ENCODE measurements at regions not wholly inside any gene's neighbourhood (a gene's known extent, or its start where the extent isn't known, plus 50 kb on each side); places are given as distances from the start of the nearest gene placed in this dataset.
A peak's percentile ranks its signal among the peaks of the same experiment; 100 is the strongest.

- H3K18ac ChIP-seq (ENCODE audit: low read length) = no peak overlapping the region
- no peak for DNase-seq
- no peaks in the 10 kb centered on the region for H3K4me1 ChIP-seq (ENCODE audit: control insufficient read depth, low read depth, low read length)
- H3K36me3 ChIP-seq (ENCODE audit: control insufficient read depth, insufficient read depth, low read length) = no peaks in the 10 kb centered on the region
- H3K4me3 ChIP-seq (ENCODE audit: low read length) = no peak overlapping the region
- no peaks in the 10 kb centered on the region for H3K79me1 ChIP-seq (ENCODE audit: low read length)
- no peaks in the 10 kb centered on the region for H3K79me2 ChIP-seq (ENCODE audit: control insufficient read depth, insufficient read depth, low read length)
- no peak overlapping the region for H2AK5ac ChIP-seq (ENCODE audit: low read length)
- H3K4ac ChIP-seq (ENCODE audit: low read depth, low read length) = no peak overlapping the region
- no peak overlapping the region for H3K27ac ChIP-seq (ENCODE audit: low read depth, low read length)
- H3K23ac ChIP-seq (ENCODE audit: low read length) = no peak overlapping the region
- no peak overlapping the region for H3K56ac ChIP-seq (ENCODE audit: low read length)
- H2BK5ac ChIP-seq (ENCODE audit: low read length) = no peak overlapping the region
- H4K5ac ChIP-seq (ENCODE audit: low read length) = no peak overlapping the region
- H3K9ac ChIP-seq (ENCODE audit: low read length) = no peak overlapping the region
- H3K4me2 ChIP-seq (ENCODE audit: low read length) = no peak overlapping the region
- H3K27me3 ChIP-seq (ENCODE audit: insufficient read depth, low read length, poor library complexity) = no peaks in the 10 kb centered on the region
- H2BK120ac ChIP-seq (ENCODE audit: low read depth, low read length) = no peak overlapping the region
- no peak overlapping the region for H2BK15ac ChIP-seq (replicated peaks; ENCODE audit: low read depth)
- WGBS (ENCODE audit: extremely low coverage, insufficient coverage, low lambda C conversion rate) = no CpG with 5 or more reads among the region's 6 CpGs
- no peak overlapping the region for H4K8ac ChIP-seq (ENCODE audit: low read depth, low read length)
Observed at GRCh38 chr1:189522441-189522840, 955.2 kb downstream of the BRINP3 start.

- no peak overlapping the region for H2BK5ac ChIP-seq (ENCODE audit: low read length)
- no peak overlapping the region for H4K8ac ChIP-seq (ENCODE audit: low read depth, low read length)
- no CpG with 5 or more reads among the region's 1 CpG for WGBS (ENCODE audit: extremely low coverage, insufficient coverage, low lambda C conversion rate)
- H3K9ac ChIP-seq (ENCODE audit: low read length) = no peak overlapping the region
- no peaks in the 10 kb centered on the region for H3K79me2 ChIP-seq (ENCODE audit: control insufficient read depth, insufficient read depth, low read length)
- no peak overlapping the region for H2BK120ac ChIP-seq (ENCODE audit: low read depth, low read length)
- no peak overlapping the region for H3K4me3 ChIP-seq (ENCODE audit: low read length)
- H3K27ac ChIP-seq (ENCODE audit: low read depth, low read length) = no peak overlapping the region
- H2AK5ac ChIP-seq (ENCODE audit: low read length) = no peak overlapping the region
- H3K79me1 ChIP-seq (ENCODE audit: low read length) = no peaks in the 10 kb centered on the region
- H3K36me3 ChIP-seq (ENCODE audit: control insufficient read depth, insufficient read depth, low read length) = no peaks in the 10 kb centered on the region
- no peak for DNase-seq
- no peak overlapping the region for H3K56ac ChIP-seq (ENCODE audit: low read length)
- H3K4me1 ChIP-seq (ENCODE audit: control insufficient read depth, low read depth, low read length) = no peaks in the 10 kb centered on the region
- no peak overlapping the region for H3K23ac ChIP-seq (ENCODE audit: low read length)
- H3K4me2 ChIP-seq (ENCODE audit: low read length) = no peak overlapping the region
- H3K4ac ChIP-seq (ENCODE audit: low read depth, low read length) = no peak overlapping the region
- H3K18ac ChIP-seq (ENCODE audit: low read length) = no peak overlapping the region
- no peaks in the 10 kb centered on the region for H3K27me3 ChIP-seq (ENCODE audit: insufficient read depth, low read length, poor library complexity)
- H2BK15ac ChIP-seq (replicated peaks; ENCODE audit: low read depth) = no peak overlapping the region
- H4K5ac ChIP-seq (ENCODE audit: low read length) = no peak overlapping the region
Observed at GRCh38 chr1:189524501-189524900, 953.2 kb downstream of the BRINP3 start.

- Histone ChIP-seq H4K5ac (ENCODE audit: low read length) (no peak overlapping the region), H3K27ac (ENCODE audit: low read depth, low read length) (no peak overlapping the region), H3K23ac (ENCODE audit: low read length) (no peak overlapping the region), H2BK120ac (ENCODE audit: low read depth, low read length) (no peak overlapping the region), H3K4ac (ENCODE audit: low read depth, low read length) (no peak overlapping the region), H4K8ac (ENCODE audit: low read depth, low read length) (no peak overlapping the region), H3K9ac (ENCODE audit: low read length) (no peak overlapping the region), H3K18ac (ENCODE audit: low read length) (no peak overlapping the region), H2AK5ac (ENCODE audit: low read length) (no peak overlapping the region), H3K4me2 (ENCODE audit: low read length) (no peak overlapping the region), H3K56ac (ENCODE audit: low read length) (no peak overlapping the region), H3K36me3 (ENCODE audit: control insufficient read depth, insufficient read depth, low read length) (no peaks in the 10 kb centered on the region), H3K4me1 (ENCODE audit: control insufficient read depth, low read depth, low read length) (no peaks in the 10 kb centered on the region), H2BK5ac (ENCODE audit: low read length) (no peak overlapping the region), H3K27me3 (ENCODE audit: insufficient read depth, low read length, poor library complexity) (no peaks in the 10 kb centered on the region), H3K4me3 (ENCODE audit: low read length) (no peak overlapping the region), H2BK15ac (replicated peaks; ENCODE audit: low read depth) (no peak overlapping the region), H3K79me2 (ENCODE audit: control insufficient read depth, insufficient read depth, low read length) (no peaks in the 10 kb centered on the region), H3K79me1 (ENCODE audit: low read length) (no peaks in the 10 kb centered on the region)
- DNase-seq = no peak
- whole genome bisulfite sequencing (ENCODE audit: extremely low coverage, insufficient coverage, low lambda C conversion rate) = no CpG with 5 or more reads among the region's 5 CpGs
Observed at GRCh38 chr1:189530162-189530561, 947.5 kb downstream of the BRINP3 start.

GRCh38 chr1:189538271-189538670, 939.4 kb downstream of the BRINP3 start:
- no peaks in the 10 kb centered on the region for H3K27me3 ChIP-seq (ENCODE audit: insufficient read depth, low read length, poor library complexity)
- peak; percentile 20 for DNase-seq
- no peaks in the 10 kb centered on the region for H3K36me3 ChIP-seq (ENCODE audit: control insufficient read depth, insufficient read depth, low read length)
- no peak overlapping the region for H2BK120ac ChIP-seq (ENCODE audit: low read depth, low read length)
- no peak overlapping the region for H2BK5ac ChIP-seq (ENCODE audit: low read length)
- H3K4me3 ChIP-seq (ENCODE audit: low read length) = no peak overlapping the region
- no peak overlapping the region for H2BK15ac ChIP-seq (replicated peaks; ENCODE audit: low read depth)
- H3K4me1 ChIP-seq (ENCODE audit: control insufficient read depth, low read depth, low read length) = no peaks in the 10 kb centered on the region
- H2AK5ac ChIP-seq (ENCODE audit: low read length) = no peak overlapping the region
- H3K27ac ChIP-seq (ENCODE audit: low read depth, low read length) = no peak overlapping the region
- no peaks in the 10 kb centered on the region for H3K79me1 ChIP-seq (ENCODE audit: low read length)
- no peak overlapping the region for H3K23ac ChIP-seq (ENCODE audit: low read length)
- H4K8ac ChIP-seq (ENCODE audit: low read depth, low read length) = no peak overlapping the region
- H3K4ac ChIP-seq (ENCODE audit: low read depth, low read length) = no peak overlapping the region
- H3K79me2 ChIP-seq (ENCODE audit: control insufficient read depth, insufficient read depth, low read length) = no peaks in the 10 kb centered on the region
- H3K56ac ChIP-seq (ENCODE audit: low read length) = no peak overlapping the region
- no peak overlapping the region for H4K5ac ChIP-seq (ENCODE audit: low read length)
- no peak overlapping the region for H3K4me2 ChIP-seq (ENCODE audit: low read length)
- no CpG with 5 or more reads among the region's 2 CpGs for WGBS (ENCODE audit: extremely low coverage, insufficient coverage, low lambda C conversion rate)
- no peak overlapping the region for H3K9ac ChIP-seq (ENCODE audit: low read length)
- H3K18ac ChIP-seq (ENCODE audit: low read length) = no peak overlapping the region

GRCh38 chr1:189550498-189550897, 927.2 kb downstream of the BRINP3 start:
- H2AK5ac ChIP-seq (ENCODE audit: low read length) = no peak overlapping the region
- H3K56ac ChIP-seq (ENCODE audit: low read length) = no peak overlapping the region
- no peaks in the 10 kb centered on the region for H3K79me1 ChIP-seq (ENCODE audit: low read length)
- no peak overlapping the region for H3K9ac ChIP-seq (ENCODE audit: low read length)
- H2BK120ac ChIP-seq (ENCODE audit: low read depth, low read length) = no peak overlapping the region
- H3K79me2 ChIP-seq (ENCODE audit: control insufficient read depth, insufficient read depth, low read length) = no peaks in the 10 kb centered on the region
- H3K18ac ChIP-seq (ENCODE audit: low read length) = no peak overlapping the region
- H2BK15ac ChIP-seq (replicated peaks; ENCODE audit: low read depth) = no peak overlapping the region
- H3K27ac ChIP-seq (ENCODE audit: low read depth, low read length) = no peak overlapping the region
- H4K5ac ChIP-seq (ENCODE audit: low read length) = no peak overlapping the region
- no peaks in the 10 kb centered on the region for H3K36me3 ChIP-seq (ENCODE audit: control insufficient read depth, insufficient read depth, low read length)
- H2BK5ac ChIP-seq (ENCODE audit: low read length) = no peak overlapping the region
- no peak overlapping the region for H3K4ac ChIP-seq (ENCODE audit: low read depth, low read length)
- H3K27me3 ChIP-seq (ENCODE audit: insufficient read depth, low read length, poor library complexity) = no peaks in the 10 kb centered on the region
- H3K4me2 ChIP-seq (ENCODE audit: low read length) = no peak overlapping the region
- H3K23ac ChIP-seq (ENCODE audit: low read length) = no peak overlapping the region
- no peak overlapping the region for H4K8ac ChIP-seq (ENCODE audit: low read depth, low read length)
- H3K4me3 ChIP-seq (ENCODE audit: low read length) = no peak overlapping the region
- DNase-seq = no peak
- H3K4me1 ChIP-seq (ENCODE audit: control insufficient read depth, low read depth, low read length) = no peaks in the 10 kb centered on the region

- H3K4me2 ChIP-seq (ENCODE audit: low read length) = no peak overlapping the region
- no peak overlapping the region for H2BK120ac ChIP-seq (ENCODE audit: low read depth, low read length)
- no peak overlapping the region for H4K5ac ChIP-seq (ENCODE audit: low read length)
- H3K56ac ChIP-seq (ENCODE audit: low read length) = no peak overlapping the region
- no peak for DNase-seq
- no peak overlapping the region for H3K9ac ChIP-seq (ENCODE audit: low read length)
- no peaks in the 10 kb centered on the region for H3K27me3 ChIP-seq (ENCODE audit: insufficient read depth, low read length, poor library complexity)
- H3K4me3 ChIP-seq (ENCODE audit: low read length) = no peak overlapping the region
- no peak overlapping the region for H3K4ac ChIP-seq (ENCODE audit: low read depth, low read length)
- WGBS (ENCODE audit: extremely low coverage, insufficient coverage, low lambda C conversion rate) = no CpG with 5 or more reads among the region's 4 CpGs
- no peaks in the 10 kb centered on the region for H3K4me1 ChIP-seq (ENCODE audit: control insufficient read depth, low read depth, low read length)
- no peak overlapping the region for H4K8ac ChIP-seq (ENCODE audit: low read depth, low read length)
- no peaks in the 10 kb centered on the region for H3K79me1 ChIP-seq (ENCODE audit: low read length)
- H2AK5ac ChIP-seq (ENCODE audit: low read length) = no peak overlapping the region
- H3K18ac ChIP-seq (ENCODE audit: low read length) = no peak overlapping the region
- no peak overlapping the region for H3K23ac ChIP-seq (ENCODE audit: low read length)
- H3K36me3 ChIP-seq (ENCODE audit: control insufficient read depth, insufficient read depth, low read length) = no peaks in the 10 kb centered on the region
- no peak overlapping the region for H2BK15ac ChIP-seq (replicated peaks; ENCODE audit: low read depth)
- H3K27ac ChIP-seq (ENCODE audit: low read depth, low read length) = no peak overlapping the region
- no peak overlapping the region for H2BK5ac ChIP-seq (ENCODE audit: low read length)
- no peaks in the 10 kb centered on the region for H3K79me2 ChIP-seq (ENCODE audit: control insufficient read depth, insufficient read depth, low read length)
Observed at GRCh38 chr1:189563784-189564183, 913.9 kb downstream of the BRINP3 start.
